Right forelimb (tissue), 1 donor: ENCODE measurements at regions not wholly inside any gene's neighbourhood (a gene's known extent, or its start where the extent isn't known, plus 50 kb on each side); places are given as distances from the start of the nearest gene placed in this dataset.

Experiments
- DNase-seq: peaks from one replicate; pipeline ENCODE4 v3.0.0-alpha.2; 2018

- DNase-seq: peak; percentile 62
These were observed 155.0 kb downstream of the TTC32 start for GRCh38 chr2:19746611-19747309.

- no peak for DNase-seq
These were observed 155.6 kb downstream of the TTC32 start for GRCh38 chr2:19746137-19746600.

DNA sequence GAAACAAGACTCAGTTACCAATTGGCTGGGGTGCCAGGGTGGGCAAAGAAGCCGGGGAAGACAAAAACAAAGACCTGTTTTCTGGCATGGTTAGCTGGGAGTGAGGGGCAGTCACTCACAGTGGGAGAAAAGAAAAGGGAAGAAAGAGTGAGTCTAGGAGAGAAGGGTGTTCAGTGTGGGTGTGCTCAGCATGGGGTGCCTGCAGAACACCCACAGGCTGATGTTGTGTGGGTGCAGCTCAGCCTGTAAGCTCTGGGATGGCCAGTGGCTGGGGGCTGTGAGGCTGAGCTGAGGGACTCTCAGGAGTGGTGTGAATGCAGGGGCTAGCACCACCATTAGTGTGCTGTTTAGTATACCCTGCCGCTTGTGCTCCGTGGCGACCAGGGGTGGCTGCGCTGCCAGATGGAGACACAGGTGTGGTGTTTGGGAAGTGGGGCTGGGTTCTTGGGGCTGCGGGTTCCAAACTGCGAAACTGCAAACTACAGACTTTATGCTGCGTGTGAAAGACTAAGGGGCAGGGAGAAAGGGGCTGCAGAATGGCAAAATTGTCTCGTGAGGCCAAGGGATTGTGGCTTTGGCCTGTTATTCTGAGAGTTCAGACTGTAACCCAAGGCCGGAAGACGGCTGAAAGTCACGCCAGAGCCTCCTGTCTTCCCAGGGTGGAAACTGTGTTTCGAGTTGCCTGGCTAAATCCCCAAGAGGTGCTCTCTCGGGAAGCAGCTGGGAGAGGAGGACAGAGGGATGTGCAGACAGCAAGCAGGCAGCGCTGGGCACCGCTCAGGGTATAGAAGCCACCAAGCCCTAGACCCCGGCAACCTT, 156.3 kb downstream of the TTC32 start:
- no peak for DNase-seq

GRCh38 chr2:19744456-19745199, 157.2 kb downstream of the TTC32 start:
- peak; percentile 20 for DNase-seq

DNA sequence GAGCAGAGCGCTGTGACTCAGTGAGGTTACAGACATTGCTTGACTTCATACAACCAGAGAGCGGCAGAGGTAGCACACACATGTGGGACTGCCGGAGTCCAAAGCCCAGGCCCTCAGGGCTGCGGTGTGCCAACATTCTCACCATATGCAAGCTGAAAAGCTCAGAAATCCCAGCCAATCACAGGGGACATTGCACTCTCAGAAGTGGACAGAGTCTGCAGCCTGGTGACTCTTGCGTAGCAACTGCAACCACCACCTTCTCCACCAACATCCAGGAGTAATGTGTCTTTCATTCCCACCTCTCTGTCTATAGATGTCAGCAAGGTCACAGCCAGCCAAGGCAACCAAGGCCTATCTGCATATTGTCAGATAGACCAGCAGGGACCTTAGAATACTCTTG, 158.1 kb downstream of the TTC32 start:
- DNase-seq: peak; percentile 17

DNA sequence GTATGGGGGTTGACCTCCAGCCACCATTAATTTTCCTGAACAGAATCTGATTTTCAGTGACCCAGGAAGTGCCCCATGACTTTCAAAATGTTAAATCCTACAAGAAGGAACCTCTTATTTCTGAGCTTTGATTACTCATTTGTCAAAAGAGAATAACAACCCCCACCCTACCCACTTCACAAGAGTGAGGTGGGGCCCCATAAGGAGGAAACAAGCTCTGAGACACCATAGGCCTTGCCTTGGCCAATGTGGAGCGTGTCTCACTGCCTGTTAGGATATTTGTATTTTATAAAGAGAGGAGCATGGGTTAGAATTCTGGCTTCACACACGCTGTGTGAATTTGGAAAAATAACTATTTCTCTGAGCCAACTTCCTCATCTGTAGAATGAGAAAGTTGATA, 158.9 kb downstream of the TTC32 start:
- DNase-seq: no peak

DNA sequence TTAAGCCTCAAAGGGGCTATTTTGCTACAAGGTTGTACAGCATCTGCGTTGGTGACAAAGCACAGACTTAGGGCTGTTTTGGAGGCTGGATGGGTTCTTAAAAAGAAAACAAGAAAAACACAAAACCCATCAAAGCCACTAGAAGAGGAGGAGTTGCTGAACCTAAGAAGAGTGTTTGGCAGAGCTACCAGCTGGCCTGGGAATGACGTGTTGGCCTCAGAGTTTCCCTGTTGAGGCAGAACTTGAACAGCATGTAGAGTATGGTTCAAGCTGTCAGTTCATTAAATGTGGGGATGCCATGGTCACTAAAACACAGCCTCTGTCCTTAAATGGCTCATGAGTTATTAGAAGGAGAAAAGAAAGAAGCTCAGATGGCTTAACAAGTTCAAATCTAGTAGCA, 162.5 kb downstream of the TTC32 start:
- DNase-seq: no peak

DNA sequence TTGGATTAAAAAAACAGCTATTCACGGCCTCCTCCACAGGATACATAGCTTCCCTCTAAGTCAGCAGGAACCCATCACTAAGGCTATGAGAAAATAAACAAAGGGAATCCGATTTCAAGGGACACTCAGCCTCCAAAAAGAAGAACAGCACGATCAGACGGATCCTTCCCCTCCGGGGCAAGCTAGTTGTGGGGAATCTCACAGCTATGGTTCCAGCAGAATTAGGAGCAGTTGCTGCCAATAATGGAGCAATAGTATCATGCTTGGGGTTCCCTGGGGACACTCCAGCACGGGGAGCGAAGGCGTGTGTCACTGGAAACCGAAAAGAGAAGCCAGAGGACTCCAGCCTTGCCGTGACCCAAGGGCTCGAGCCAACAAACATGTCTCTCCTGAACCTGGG, 163.1 kb downstream of the TTC32 start:
- DNase-seq: no peak

DNA sequence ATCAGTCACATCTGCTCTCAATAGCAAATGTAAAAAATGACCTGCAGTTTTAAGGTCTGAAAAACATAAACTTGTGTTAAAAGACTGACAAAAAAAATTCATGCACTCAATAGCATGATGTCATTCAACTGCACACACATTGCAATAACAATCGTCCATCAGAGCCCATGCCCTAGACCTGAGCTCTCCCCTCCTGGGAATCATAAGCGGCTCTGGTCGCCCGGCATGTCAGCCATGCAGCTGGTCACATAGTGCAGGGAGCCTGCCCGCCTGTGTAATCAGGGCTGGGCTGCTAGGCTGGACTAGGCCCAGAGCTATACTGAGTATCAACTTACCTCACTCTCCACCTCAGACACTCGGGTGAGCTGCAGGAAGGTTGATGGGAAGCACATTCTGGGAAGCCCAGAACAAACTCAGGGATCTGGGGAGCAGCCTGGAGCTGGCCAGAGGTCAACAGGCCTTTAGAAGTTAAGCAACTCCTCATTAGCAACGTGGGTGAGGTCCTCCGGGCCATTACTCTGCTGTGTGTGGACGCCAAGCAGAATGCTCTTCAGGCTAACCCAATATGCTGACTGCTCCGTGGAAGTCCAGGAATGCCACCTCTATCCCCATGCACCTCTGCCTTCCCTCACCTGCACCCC, 165.5 kb downstream of the TTC32 start:
- DNase-seq: peak; percentile 54

GRCh38 chr2:19733951-19734425, 167.8 kb downstream of the TTC32 start:
- DNase-seq: no peak

- DNase-seq: no peak
These were observed 168.4 kb downstream of the TTC32 start for GRCh38 chr2:19733390-19733789.

- no peak for DNase-seq
These were observed 169.5 kb downstream of the TTC32 start for GRCh38 chr2:19732255-19732654.

DNA sequence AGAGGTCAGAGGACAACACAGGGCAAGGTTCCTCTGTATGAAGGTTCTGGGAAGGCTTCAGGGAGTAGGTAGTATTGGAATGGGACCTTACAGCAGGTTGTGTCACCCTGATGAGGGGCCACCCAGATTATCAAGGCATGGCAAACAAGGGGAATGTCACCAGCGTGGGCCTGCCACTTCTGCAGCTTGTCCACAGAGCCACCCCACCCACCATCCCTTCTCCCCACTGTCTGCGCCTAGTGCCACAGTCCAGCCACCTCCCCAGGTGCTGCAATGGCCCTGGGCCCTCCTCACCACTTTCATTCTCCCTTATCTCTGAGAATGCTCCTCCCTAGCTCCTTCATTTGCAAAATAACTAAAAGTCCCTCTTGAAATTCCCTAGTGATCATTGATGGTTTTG, 170.3 kb downstream of the TTC32 start:
- no peak for DNase-seq

DNA sequence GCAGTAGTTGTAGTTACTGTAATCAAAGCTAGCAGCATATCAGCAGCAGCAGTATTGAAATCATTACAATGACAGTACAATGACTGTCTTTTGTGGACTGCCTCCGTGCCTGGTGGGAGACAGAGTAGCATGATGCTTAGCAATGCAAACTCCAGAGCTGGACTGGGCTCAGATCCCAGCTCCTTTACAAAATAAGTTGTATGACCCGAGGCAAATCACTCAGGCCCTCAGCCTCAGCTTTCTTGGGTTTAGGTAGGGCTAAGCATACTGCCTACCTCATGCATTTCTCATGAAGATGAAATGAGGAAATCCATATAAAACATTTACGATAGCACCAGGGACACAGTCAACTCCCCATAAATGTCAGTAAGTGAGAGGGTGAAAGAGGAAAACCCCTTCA, 170.7 kb downstream of the TTC32 start:
- DNase-seq: no peak

DNA sequence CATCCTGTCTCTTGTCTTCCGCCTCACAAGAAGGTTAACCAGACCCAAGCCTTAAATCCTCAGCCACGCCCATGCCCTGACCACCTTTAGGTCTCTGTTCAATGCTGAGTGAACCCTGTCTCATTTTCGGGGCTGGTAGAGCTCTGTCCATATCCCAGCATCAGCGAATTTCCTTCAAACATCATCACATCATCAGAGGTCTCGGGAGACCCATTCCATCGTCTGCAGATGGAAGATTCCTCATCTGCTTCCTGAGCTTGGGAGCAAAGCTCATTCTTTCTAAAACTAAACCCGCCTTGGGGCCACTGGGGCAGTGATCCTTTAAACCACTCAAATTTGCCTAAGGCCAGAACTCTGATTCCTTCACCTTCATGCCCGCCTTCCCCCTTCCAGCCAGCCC, 173.7 kb downstream of the TTC32 start:
- peak; percentile 65 for DNase-seq

DNA sequence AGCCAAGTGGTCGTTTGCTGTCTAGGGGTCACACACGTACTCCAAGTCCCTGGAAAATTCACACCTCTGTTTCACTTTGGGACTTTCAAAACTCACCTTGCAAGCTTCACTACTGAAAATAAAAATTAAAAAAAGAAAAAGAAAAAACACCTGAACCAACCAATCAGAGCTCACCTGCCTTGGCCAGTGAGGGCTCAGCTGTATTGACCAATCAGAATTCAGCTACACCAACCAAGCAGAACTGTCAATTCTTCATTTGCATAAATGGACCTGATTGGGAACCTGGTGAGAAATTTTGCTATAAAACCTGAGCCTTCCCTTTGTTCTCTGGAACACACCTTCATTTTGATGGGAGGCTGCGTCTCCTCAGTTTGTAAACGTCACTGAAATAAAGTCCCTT, 176.4 kb downstream of the TTC32 start:
- DNase-seq: no peak

DNA sequence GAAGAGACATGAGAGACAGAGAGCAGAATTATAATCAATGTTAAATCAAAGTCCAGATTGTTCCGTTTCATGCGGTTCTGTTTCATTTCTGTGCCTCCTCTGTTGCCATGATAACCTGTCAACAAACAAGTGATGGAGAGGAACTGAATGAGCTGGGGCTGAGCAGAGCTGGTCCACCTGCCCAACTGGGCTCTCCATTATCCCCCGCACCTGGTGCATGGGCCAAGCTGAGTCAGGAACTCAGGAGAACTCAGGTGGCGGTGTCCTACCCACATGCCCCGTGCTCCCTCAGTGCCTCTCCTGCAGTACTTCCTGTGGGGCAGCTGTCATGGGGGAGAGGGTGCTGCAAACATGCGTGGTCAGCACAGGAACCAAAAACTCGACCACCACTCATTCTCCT, 178.8 kb downstream of the TTC32 start:
- no peak for DNase-seq

- peak; percentile 61 for DNase-seq
These were observed 179.2 kb downstream of the TTC32 start for GRCh38 chr2:19722531-19722971.

- no peak for DNase-seq
These were observed 181.5 kb downstream of the TTC32 start for GRCh38 chr2:19720306-19720705.

DNA sequence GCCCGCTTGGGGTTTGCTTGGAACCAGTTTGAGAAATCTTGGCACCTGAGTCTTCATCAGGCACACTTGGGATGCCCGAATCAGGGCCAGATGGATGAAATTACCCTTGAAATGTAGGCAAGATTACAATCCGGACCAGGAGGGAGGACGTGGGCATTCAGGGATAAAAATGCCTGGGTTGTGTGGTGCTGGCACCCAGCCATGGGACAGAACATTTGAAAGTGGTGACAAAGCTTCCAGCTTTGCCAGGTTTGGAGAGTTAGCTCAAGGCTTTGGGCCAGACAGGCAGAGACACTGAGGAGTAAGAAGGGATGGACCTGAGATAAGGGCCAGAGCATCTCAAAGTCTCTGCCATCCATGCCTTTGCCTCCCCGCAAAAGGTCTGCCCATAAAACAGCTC, 182.2 kb downstream of the TTC32 start:
- DNase-seq: no peak

GRCh38 chr2:19717446-19717845, 184.3 kb downstream of the TTC32 start:
- DNase-seq: no peak

- DNase-seq: no peak
These were observed 186.9 kb downstream of the TTC32 start for GRCh38 chr2:19714926-19715325.

- no peak for DNase-seq
These were observed 188.9 kb downstream of the TTC32 start for GRCh38 chr2:19712850-19713249.
